HEK293 (cell line): ENCODE measurements at regions not wholly inside any gene's neighbourhood (a gene's known extent, or its start where the extent isn't known, plus 50 kb on each side); places are given as distances from the start of the nearest gene placed in this dataset.

Source experiments
- CTCF ChIA-PET: fragments of 350-600 bp; formaldehyde crosslinking; extraction: SDS; loops from one replicate; lab custom pipeline; 2021; ENCODE audit warnings: antibody characterized with exemption; lab: Yijun Ruan, JAX
- POLR2A ChIA-PET: fragments of 300-600 bp; formaldehyde crosslinking; extraction: SDS; loops from one replicate; lab custom pipeline; 2020; ENCODE audit warnings: antibody characterized with exemption, inconsistent platforms; lab: Yijun Ruan, JAX
- H3K27ac ChIP-seq: fragments of 200-500 bp; sonication (Bioruptor generic); 2 replicates; pipeline ENCODE4 v1.5.1; 2014; ENCODE audit warnings: low read depth, low read length, control low read depth, inconsistent platforms; ENCODE audit errors: extremely low read depth
- H3K36me3 ChIP-seq, 2 experiments: fragments of 200-500 bp in 1 of 2; sonication (Bioruptor generic) in 1 of 2; 1 replicate in 1 of 2; 2 replicates in 1 of 2; pipeline ENCODE4 v1.5.1; 2014 to 2017; ENCODE audit warnings: inconsistent platforms in 2 of 2, low read length in 2 of 2; ENCODE audit not compliant: control insufficient read depth in 2 of 2, insufficient read depth in 1 of 2
- H3K4me1 ChIP-seq: fragments of 200-500 bp; sonication (Bioruptor generic); 2 replicates; pipeline ENCODE4 v1.5.1; 2014; ENCODE audit warnings: mild to moderate bottlenecking, low read length, inconsistent platforms; ENCODE audit not compliant: control insufficient read depth, insufficient read depth
- H3K4me3 ChIP-seq: 2 replicates; pipeline ENCODE4 v1.5.1; 2011; ENCODE audit warnings: low read depth, mild to moderate bottlenecking, control low read depth, low read length, moderate library complexity
- H3K9me3 ChIP-seq: fragments of 200-500 bp; sonication (Bioruptor generic); 2 replicates; pipeline ENCODE4 v1.5.1; 2014; ENCODE audit warnings: low read depth, low read length, inconsistent platforms; ENCODE audit not compliant: control insufficient read depth, insufficient read depth
- BCL11A ChIP-seq: fragments of 450-650 bp; formaldehyde crosslinking; IDR thresholded peaks from 2 replicates; pipeline ENCODE4 v1.5.1; 2016; ENCODE audit warnings: low read depth, missing biosample characterization, missing genetic modification characterization
- KLF16 ChIP-seq: fragments of 450-650 bp; formaldehyde crosslinking; IDR thresholded peaks from 2 replicates; pipeline ENCODE4 v1.5.1; 2017; ENCODE audit warnings: missing biosample characterization, missing genetic modification characterization
- MEIS1 ChIP-seq: sonication (generic); formaldehyde crosslinking; IDR thresholded peaks from 2 replicates; pipeline ENCODE4 v1.8.1; 2022; ENCODE audit warnings: missing genetic modification reagents, mild to moderate bottlenecking, borderline replicate concordance
- TSHZ1 ChIP-seq: fragments of 450-650 bp; formaldehyde crosslinking; IDR thresholded peaks from 2 replicates; pipeline ENCODE4 v1.5.1; 2016; ENCODE audit warnings: missing biosample characterization, missing genetic modification characterization, borderline replicate concordance
- ZBTB8A ChIP-seq: fragments of 450-650 bp; formaldehyde crosslinking; IDR thresholded peaks from 2 replicates; pipeline ENCODE4 v1.5.1; 2016; ENCODE audit warnings: missing biosample characterization, missing genetic modification characterization
- ZNF23 ChIP-seq: fragments of 450-650 bp; formaldehyde crosslinking; IDR thresholded peaks from 2 replicates; pipeline ENCODE4 v1.5.1; 2016; ENCODE audit warnings: missing biosample characterization, missing genetic modification characterization, borderline replicate concordance
- ZNF24 ChIP-seq: fragments of 450-650 bp; formaldehyde crosslinking; IDR thresholded peaks from 2 replicates; pipeline ENCODE4 v1.5.1; 2016; ENCODE audit warnings: missing biosample characterization, missing genetic modification characterization
- ZNF274 ChIP-seq, 2 experiments: fragments of 200-500 bp in 1 of 2; fragments of 450-650 bp in 1 of 2; sonication (Bioruptor generic) in 1 of 2; formaldehyde crosslinking in 1 of 2; IDR thresholded peaks; 2 replicates each; pipeline versions ENCODE4 v1.5.1 to v1.6.1; 2014 to 2016; ENCODE audit warnings: borderline replicate concordance in 1 of 2, inconsistent platforms in 1 of 2, low read length in 1 of 2, missing biosample characterization in 1 of 2, missing genetic modification characterization in 1 of 2
- ZNF350 ChIP-seq: fragments of 450-650 bp; formaldehyde crosslinking; IDR thresholded peaks from 2 replicates; pipeline ENCODE4 v1.5.0; 2017; ENCODE audit warnings: missing biosample characterization, mild to moderate bottlenecking, missing genetic modification characterization
- ZNF585B ChIP-seq: fragments of 450-650 bp; formaldehyde crosslinking; IDR thresholded peaks from 2 replicates; pipeline ENCODE4 v1.5.1; 2016; ENCODE audit warnings: missing biosample characterization, missing genetic modification characterization
- ZNF610 ChIP-seq: fragments of 450-650 bp; formaldehyde crosslinking; IDR thresholded peaks from 2 replicates; pipeline ENCODE4 v1.5.1; 2016; ENCODE audit warnings: missing biosample characterization, missing genetic modification characterization, borderline replicate concordance
- TF ChIP-seq, protein P1 (sequence below): fragments of 450-650 bp; formaldehyde crosslinking; IDR thresholded peaks from 2 replicates; pipeline ENCODE4 v1.5.1; 2017; ENCODE audit warnings: missing biosample characterization, missing genetic modification characterization

- TF ChIP-seq TSHZ1 (tag by site-specific recombination) (no peak), MEIS1 (CRISPR knock-in tag) (no peak)
These were observed 188.9 kb downstream of the TFAP2C start (continued) for GRCh38 chr20:56817780-56818675.

DNA sequence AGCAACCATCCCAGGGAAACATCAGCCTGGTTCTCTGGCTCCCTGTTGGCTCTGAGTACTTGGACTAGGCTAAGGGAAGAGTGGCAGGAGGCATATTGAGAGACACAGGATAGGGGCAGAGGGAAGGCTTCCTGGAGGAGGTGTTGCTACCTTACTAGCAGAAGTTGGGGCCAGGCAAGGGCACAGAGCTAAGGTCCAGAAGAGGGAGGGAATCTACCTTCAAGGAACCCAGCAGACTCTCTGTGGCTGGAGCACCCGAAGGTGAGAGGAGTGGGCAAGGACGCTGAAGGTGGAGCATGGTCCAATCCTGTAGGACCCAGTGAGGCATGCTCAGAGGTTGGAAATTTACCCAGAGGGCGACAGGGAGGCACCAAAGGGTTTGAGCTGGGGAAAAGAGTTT lies 191.9 kb downstream of the TFAP2C start:
- H3K36me3 ChIP-seq: no peaks in the 10 kb centered on the region

GRCh38 chr20:56826306-56826704 lies 197.2 kb downstream of the TFAP2C start:
- Histone ChIP-seq H3K4me3 (no peak overlapping the region), H3K27ac (no peak overlapping the region), H3K4me1 (no peaks in the 10 kb centered on the region), H3K9me3 (no peaks in the 10 kb centered on the region), H3K36me3 (no peaks in the 10 kb centered on the region)
- CTCF ChIA-PET: interaction anchor here (0.9 kb wide), 1 partner anchor 17 kb away, joined by 4 read pairs; no protein-coding TSS in a partner anchor
- TF ChIP-seq KLF16 (tag by site-specific recombination) (no peak), ZNF350 (tag by site-specific recombination) (no peak), ZNF24 (tag by site-specific recombination) (no peak), ZBTB8A (no peak)
- TF ChIP-seq, protein P1, sequence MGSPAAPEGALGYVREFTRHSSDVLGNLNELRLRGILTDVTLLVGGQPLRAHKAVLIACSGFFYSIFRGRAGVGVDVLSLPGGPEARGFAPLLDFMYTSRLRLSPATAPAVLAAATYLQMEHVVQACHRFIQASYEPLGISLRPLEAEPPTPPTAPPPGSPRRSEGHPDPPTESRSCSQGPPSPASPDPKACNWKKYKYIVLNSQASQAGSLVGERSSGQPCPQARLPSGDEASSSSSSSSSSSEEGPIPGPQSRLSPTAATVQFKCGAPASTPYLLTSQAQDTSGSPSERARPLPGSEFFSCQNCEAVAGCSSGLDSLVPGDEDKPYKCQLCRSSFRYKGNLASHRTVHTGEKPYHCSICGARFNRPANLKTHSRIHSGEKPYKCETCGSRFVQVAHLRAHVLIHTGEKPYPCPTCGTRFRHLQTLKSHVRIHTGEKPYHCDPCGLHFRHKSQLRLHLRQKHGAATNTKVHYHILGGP (tag by site-specific recombination): no peak
- POLR2A ChIA-PET: no interaction called here

More for the DNA sequence above, 191.9 kb downstream of the TFAP2C start:
- POLR2A ChIA-PET: no interaction called here
- H3K4me1 ChIP-seq: no peaks in the 10 kb centered on the region
- no peak for TF ChIP-seq ZNF585B (tag by site-specific recombination)
- TF ChIP-seq ZNF610 (tag by site-specific recombination): no peak
- TF ChIP-seq ZNF274 (IDR thresholded peaks at IDR 0.05; ENCODE audit: low read length): no peak
- no peak for TF ChIP-seq ZNF274 (tag by site-specific recombination; IDR thresholded peaks at IDR 0.05; ENCODE audit: borderline replicate concordance)
- CTCF ChIA-PET: no interaction called here
- no peak overlapping the region for H3K4me3 ChIP-seq
- H3K27ac ChIP-seq: no peak overlapping the region
- no peaks in the 10 kb centered on the region for H3K9me3 ChIP-seq

DNA sequence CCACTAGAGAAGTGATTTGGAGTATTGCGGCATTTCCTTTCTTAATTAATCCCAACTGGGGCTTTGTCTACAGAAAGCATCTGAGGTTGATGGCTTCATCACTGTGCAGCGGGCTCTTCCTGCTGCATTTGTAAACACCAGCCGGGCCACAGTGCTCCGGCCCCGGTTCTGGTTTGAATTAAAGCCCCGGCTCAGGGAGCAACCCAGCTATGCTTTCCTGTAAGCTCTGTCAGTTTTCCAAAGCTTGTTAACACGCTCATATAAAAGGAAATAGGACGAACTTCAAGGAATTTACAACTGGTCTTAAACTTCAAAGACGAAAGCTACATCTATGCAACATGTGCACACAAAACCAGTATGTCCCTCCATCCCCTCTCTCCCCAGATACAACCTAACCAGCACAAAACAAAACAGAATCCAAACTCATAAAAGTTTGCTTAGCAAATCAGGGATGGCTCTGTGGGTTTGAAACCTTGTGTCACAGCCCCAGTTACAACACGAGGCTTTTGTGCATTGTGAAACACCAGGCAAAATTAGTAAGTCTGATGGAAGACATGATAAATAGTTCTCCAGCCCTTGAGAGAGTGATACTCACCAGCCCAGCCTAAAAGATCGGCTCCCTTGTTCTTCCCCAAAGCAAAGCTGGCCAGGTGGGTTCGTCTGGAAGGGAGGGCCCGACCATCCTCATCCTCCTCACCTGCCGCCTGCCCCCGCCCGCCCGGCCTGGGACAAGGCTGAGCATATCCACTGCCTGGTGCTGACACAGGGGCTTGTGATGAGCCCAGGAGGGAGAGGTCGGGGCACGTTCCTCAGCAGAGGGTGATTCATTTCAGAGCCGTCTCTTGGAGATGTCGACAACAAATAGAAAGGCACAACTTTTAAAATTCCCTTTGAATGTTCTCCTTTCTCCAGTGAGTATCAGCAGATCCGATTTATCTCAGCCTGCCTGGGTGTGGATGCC lies 197.9 kb downstream of the TFAP2C start:
- CTCF ChIA-PET: interaction anchor here (0.9 kb wide), 1 partner anchor 17 kb away, joined by 4 read pairs; no protein-coding TSS in a partner anchor
- Histone ChIP-seq H3K4me1 (no peaks in the 10 kb centered on the region), H3K9me3 (no peaks in the 10 kb centered on the region), H3K27ac (no peak overlapping the region), H3K36me3 (no peaks in the 10 kb centered on the region), H3K4me3 (no peak overlapping the region)
- POLR2A ChIA-PET: no interaction called here
- TF ChIP-seq ZNF23 (tag by site-specific recombination): no peak
- TF ChIP-seq BCL11A: no peak
